ENCODE measurements at regions not wholly inside any gene's neighbourhood (a gene's known extent, or its start where the extent isn't known, plus 50 kb on each side); places are given as distances from the start of the nearest gene placed in this dataset.
A peak's percentile ranks its signal among the peaks of the same experiment; 100 is the strongest.

DNA sequence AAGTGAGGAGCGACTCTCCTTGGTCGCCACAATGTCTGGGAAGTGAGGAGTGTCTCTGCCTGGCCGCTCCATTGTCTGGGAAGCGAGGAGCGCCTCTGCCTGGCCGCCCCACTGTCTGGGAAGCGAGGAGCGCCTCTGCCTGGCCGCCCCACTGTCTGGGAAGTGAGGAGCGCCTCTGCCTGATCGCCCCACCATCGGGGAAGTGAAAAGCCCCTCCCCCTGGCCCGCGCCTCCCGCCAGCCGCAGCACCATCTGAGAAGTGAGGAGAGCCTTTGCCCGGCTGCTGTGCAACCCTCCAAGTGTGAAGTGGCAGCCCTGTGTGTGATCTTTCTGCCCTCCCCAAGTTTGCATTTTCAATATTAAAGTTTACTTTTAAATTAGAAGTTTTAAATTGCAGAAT is 95.0 kb upstream of the PPP2R5A start:
- DNase-seq (ENCODE audit: low read depth): no peak

DNA sequence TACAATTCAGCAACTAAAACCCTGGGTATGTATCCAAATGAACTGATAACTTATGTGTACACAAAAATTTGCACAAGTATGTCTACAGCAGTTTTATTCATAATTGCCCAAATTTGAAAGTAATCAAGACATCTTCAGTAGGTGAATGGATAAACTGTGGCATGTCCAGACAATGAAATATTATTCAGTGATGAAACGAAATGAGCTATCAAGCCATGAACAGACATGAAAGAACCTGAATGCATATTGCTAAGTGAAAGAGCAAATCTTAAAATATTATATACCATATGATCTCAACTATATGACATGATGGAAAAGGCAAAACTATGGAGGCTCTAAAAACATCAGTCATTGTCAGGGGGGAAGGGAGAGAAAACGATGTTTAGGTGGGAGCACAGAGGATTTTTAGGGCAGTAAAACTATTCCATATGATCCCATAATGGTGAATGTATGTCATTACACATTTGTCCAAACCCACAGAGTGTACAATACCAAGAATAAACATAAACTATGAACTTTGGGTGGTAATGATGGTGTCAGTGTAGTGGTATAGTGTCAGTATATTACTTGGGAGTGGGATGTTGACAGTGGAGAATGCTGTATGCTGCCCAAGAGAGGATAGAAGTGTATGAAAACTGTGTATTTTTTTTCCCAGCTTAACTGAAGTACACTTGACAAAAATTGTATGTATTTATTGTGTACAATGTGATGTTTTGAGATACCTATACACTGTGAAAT is 92.8 kb upstream of the PPP2R5A start:
- DNase-seq (ENCODE audit: low read depth): no peak

DNA sequence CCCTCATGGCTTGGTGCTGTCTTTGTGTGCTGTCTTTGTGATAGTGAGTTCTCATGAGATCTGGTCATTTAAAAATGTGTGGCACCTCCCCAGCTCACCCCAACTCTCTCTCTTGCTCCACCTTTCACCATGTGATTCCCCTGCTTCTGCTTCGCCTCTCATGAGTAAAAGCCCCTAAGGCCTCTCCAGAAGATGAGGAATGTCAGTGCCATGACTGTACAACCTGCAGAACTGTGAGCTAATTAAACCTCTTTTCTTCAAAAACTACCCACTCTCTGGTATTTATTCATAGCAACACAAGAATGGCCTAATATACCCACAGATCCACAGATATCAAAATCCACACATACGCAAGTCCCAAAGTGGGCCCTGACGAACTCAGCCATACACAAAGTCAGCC is 88.9 kb upstream of the PPP2R5A start:
- no peak for DNase-seq (ENCODE audit: low read depth)

DNA sequence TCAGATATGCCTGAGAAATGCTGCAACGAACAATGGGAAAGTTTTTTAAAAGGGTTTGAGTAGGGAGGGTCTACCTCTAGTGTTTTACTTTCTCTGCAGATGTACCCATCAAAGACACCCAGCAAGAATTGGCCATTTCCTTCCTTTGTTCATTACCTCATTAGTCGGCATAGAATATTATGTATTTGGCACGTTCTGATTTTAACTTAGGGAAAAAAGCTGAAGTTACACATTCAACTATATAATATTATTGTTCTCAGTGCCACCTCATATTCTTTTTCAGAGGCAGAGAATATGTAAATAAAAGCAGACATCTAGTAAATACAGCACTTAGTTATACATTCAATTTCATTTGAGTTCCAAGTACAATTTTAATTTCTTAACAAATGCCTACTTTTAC is 83.7 kb upstream of the PPP2R5A start:
- DNase-seq (ENCODE audit: low read depth): no peak

DNA sequence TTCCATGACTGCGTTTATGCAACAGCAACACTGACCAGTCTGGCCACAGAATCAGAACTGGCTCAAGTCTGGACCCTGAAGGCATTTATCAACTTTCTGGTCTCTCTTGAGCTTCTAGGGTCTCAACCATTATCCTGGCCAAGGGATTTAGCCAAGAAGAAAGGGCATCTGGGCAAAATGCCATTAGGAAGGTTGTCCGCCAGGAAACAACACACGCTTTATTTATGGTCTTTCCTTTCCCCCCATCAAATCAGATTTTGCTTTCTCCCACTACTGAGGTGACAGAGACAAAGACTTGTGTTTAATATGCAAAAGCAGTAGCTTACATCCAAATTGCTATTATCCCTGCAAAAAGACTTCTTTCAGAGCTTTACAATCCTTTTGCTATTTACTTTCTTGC is 81.6 kb upstream of the PPP2R5A start:
- DNase-seq (ENCODE audit: low read depth): no peak

DNA sequence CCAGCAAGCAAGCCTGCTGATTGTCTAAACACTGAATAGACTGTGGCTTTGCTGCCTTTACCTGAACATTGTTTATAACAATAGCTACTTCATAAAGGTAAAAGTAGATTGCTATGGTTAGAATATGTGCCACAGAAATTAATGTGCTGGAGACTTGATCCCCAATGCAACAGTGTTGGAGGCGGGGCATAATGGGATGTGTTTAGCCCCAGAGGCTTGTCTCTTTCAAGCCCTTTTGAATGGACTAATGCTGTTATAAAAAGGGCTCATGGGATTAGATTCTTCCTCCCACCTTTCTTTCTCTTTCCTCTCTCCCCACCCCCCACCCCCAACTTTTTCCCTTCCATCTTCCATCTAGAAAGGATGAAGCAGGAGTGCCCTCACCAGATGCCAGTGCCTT is 80.2 kb upstream of the PPP2R5A start:
- no peak for DNase-seq (ENCODE audit: low read depth)

DNA sequence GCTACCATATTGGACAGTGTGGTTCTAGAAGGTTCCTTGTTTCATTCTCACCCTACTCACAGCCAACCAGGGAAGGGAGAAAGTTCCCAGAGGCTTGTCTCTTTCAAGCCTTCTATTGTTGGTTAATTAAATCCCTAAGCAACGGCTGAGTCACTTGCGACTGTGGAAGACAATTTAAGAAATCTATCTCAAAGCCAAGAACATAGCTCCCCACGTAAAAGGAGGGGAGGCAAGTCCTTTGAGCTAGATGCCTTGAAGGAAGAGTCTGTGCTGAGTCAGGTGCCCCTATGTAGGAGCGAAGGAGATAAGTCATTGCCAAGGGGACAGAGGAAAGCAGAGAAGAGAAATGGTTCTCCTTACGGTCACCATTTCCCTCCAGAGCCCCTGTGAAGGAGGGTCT is 79.4 kb upstream of the PPP2R5A start:
- DNase-seq (ENCODE audit: low read depth): peak; percentile 49

DNA sequence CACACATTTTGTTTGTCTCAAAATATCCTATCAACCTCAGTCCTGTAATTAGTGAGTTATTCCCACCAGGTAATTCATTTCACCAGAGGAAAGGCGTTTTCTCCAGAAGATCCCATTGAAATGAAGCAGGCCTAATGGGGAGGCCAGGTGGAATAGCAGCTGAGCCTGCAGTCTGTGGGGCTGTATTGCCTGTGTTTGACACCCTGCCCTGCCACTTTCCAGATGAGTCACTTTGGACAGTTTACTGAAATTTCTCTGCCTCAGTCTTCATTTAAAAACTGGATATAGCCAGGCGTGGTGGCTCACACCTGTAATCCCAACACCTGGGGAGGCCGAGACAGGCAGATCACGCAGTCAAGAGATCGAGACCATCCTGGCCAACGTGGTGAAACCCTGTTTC is 78.1 kb upstream of the PPP2R5A start:
- no peak for DNase-seq (ENCODE audit: low read depth)

DNA sequence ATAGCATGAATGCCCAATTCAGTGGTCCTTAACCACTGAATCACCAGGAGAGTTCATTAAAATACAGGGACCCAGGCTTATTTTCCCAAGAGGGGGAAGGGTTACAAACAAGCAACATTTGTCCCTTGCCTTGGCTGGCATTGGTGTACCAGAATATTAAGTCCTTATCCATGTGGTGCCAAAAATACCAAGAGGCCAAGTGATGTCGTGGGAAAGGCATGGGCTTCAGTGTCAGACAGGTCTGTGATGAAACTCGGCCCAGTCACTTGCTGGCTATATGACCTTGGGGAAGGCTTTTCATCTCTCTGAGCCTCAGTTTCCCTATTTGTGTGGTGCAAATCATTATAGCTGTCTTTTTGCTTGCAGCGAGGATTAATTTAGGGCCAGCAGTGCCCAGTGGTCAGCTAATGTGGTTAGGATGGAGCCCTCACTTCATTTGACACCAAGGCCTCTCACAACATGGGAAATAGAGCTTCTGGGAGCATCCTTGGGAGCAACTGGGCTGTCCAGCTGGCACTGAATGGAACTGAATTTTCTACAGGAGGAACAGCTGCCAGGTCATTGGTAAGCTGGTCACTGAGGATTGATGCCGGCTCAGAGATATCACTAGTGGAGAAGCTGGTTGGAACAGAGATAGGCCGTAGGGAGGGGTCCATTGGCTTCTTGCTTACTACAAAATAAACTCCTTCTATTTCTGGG is 77.2 kb upstream of the PPP2R5A start:
- no peak for DNase-seq (ENCODE audit: low read depth)

DNA sequence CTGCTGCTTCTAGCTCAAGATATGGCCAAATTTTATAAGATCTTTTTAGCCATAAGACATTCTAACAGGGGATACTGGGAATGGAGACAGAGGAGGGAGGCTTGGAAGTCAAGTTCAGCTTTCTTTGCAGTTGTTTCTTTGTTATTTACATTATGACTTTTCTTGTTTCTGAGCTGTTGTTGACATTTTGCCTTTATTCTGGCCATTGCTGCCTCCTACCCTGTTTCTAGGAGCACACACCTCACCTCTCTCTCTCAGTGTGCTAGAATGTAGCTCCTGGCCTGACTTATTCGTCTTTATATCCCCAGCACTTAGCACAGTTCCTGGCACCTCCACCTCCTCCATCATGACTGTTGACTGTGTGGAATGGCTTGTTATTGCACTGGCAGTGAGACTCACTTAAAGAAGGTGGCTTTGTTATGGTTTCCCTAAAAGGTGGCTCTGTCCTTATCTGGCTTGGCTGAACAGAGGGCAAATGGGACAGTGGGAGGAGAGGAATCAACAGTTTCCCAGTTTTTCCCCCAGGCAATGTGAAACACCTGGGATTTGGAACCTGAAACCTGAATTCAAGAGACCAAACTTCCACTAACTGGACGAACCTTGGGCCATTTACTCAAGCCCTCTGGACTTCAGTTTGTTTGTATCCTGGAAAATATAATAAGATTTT is 76.1 kb upstream of the PPP2R5A start:
- DNase-seq (ENCODE audit: low read depth): no peak

DNA sequence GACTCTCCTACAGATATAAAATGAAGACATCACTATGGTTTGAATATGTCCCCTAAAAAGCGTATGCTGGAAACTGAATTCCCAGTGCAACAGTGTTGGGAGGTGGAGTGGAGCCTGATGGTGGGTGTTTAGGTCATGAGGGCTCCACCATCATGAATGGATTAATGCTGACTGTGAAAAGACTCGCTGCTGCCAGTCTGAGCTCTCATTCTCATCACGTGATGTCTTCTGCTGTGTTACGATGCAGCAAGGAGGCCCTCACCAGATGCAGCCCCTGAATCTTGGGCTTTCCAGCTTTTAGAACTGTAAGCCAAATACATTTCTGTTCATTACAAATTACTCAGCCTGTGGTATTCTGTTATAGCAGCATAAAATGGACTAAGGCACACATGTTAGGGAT is 73.8 kb upstream of the PPP2R5A start:
- no peak for DNase-seq (ENCODE audit: low read depth)

DNA sequence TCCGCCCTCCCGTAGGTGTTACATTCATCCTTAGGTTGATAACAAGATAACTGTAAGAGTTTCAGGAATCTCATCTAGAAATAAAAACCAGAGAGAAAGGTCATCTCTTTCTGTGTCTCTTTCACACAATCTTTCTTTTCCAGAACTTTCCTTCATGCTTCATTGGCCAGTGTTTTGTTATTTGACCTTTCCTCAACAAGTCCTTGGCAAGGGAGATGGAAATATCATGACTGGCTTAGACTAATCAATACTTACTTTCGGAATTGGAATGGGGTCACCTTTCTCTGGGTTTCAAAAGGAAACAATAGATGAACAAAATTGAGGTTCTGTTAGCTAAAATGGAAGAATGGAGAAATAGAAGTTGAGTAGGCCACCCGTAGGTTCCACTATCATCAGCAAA is 72.9 kb upstream of the PPP2R5A start:
- no peak for DNase-seq (ENCODE audit: low read depth)

DNA sequence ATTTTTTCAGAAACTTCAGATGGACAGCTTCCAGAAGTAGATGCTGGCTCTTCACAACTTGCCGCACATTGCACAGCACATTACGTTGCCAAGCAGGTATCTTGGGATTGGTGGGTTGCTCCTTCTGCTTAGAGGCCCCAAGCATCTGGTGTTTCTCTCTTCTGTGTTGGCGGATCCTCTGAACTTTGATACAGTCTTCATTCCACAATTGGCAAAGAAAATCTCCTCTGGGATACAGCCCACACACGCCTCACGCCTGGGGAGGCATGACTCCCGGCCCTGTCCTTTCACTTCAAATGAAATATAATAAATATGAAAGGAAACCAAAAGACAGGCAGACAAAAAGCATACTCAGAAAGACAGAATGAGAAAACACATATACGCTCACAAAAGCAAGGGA is 72.3 kb upstream of the PPP2R5A start:
- DNase-seq (ENCODE audit: low read depth): no peak

DNA sequence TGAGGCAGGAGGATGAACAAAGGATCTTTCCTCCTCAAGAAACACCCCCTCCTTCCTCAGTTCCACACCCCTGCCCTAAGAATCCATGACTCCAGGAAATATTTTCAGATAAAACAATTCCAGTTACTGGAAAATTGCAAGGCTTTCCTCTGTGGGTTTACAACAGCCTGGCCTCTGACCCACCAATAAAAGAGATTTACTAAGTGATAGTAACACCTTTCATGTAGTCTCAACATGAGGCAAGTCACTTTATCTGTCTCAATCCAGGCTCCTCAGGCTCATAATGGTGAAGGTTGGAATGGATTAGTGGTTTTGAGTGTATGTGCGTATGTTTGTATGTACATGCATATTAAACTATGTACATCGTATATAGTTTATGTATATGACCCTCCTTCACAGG is 71.4 kb upstream of the PPP2R5A start:
- DNase-seq (ENCODE audit: low read depth): no peak

DNA sequence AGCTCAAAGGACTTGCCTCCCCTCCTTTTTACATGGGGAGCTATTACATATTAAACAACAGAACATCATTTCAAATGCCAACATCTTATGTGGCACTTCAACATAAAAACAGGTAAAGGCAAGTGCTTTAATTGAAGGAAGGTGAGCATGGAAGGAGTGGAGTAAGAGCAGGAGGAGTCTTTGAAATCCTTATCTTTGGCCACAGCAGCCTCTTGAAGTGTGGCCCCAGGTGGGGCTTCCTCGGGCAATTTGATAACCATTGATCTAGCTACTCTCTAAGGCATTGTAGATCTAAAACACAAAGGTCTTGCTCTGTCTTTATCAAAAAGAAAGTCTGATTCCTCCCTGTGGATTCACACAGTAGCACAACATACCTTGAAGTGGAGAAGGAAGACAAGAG is 70.9 kb upstream of the PPP2R5A start:
- DNase-seq (ENCODE audit: low read depth): no peak

DNA sequence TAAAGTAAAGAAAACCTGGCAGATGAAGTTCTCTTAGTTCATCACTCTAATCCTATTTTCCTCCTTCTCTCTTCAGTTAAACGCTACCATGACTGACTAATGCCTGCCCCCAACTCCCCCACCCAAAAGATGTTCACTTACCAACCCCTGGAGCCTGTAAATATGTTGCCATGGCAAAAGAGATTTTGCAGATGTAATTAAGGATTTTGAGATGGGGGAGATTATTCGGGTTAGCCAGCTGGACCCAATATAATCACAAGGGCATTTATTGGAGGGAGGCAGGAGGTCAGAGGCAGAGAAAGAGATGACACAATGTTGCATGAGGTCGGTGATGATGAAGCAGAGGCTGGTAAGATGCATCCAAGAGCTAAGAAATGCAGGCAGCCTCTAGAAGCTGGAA is 69.3 kb upstream of the PPP2R5A start:
- no peak for DNase-seq (ENCODE audit: low read depth)

DNA sequence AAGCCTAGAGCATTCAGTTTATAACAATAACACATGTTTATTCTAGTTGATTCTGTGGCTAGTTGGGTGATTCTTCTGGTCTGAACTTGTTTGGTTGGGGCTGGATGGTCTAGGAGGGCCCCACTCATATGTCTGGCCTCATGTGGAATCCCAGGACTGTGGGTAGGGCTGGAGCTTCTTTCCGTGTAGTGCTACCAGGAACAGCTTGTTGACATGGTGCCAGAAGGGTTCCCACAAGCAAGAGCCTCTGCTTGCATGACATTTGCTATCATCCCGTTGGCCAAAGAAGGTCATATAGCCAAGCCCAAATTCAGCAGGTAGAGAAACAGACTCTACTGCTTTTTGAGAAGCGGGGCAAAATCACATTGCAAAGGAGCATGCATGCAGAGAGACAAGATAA is 67.6 kb upstream of the PPP2R5A start:
- DNase-seq (ENCODE audit: low read depth): no peak

DNA sequence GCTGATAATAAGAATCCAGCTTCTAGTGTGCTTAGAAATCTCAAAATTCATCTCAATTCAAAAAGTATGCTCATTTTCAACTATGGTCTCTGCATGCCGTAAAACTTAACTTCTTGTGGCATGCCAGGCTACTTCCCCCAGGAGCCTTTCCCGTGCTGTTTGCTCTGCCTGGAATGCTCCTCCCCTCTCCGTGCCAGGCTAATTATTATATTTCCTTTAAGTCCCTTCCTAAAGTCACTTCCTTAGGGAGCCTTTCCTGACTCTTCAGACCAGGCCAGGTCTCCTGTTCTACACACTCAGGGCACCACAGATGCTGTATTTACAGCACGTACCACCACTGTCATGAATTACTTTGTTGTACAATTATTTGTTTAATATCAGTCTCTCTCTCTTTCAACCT is 67.1 kb upstream of the PPP2R5A start:
- no peak for DNase-seq (ENCODE audit: low read depth)

DNA sequence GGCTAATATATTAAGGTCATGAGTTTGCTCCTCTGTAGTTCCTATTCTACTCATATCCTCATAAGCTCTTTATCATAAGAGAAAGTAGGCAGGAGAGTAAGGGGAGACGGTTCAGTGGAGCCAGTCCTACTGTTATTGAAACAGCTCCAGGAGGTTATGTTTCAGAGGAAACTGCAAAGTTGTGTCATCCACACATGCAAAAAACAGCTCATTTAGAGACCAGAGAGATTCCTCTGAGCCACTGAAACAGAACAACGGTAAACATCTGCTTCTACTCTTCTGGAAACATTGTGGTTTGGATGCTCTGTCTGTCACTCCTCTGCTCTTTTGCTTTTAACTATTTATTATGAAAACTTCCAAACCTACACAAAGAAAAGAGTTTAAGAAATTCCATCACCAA is 66.3 kb upstream of the PPP2R5A start:
- DNase-seq (ENCODE audit: low read depth): peak; percentile 83

DNA sequence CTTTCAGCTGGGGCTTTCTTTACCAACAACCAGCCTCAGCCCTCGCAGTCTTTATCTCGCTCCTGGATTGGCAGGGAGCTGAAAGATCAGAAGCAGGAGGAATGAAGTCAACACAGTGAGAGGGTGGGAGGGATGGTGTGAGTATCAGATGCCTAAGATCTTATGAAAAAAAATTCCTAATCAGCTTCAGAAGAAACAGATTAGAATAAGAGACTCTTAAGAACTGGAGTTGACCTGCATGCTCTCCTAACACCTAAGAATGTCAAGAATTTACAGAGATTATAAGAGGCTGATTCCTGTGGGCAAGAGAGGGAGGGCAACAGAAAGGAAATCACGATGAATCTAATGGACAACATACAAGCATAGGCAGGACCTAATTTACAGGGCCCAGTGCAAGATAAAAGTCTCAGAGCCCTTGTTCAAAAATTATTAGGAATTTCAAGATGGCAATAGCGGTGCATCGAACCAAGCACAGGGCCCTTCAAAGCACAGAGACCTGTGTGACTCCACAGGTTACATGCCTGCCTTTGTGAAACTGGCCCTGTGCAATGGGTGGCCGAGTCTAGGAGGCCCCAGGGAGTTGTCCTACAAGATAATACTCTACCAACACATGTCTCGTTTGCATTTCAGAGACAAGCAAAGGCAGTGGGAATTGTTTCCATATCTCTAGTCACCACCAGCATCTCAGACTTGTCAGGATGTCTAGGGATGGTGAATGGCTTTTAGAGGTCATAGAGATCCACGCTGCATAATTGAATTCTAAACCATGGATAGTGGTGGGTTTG is 65.3 kb upstream of the PPP2R5A start:
- DNase-seq (ENCODE audit: low read depth): peak; percentile 37

DNA sequence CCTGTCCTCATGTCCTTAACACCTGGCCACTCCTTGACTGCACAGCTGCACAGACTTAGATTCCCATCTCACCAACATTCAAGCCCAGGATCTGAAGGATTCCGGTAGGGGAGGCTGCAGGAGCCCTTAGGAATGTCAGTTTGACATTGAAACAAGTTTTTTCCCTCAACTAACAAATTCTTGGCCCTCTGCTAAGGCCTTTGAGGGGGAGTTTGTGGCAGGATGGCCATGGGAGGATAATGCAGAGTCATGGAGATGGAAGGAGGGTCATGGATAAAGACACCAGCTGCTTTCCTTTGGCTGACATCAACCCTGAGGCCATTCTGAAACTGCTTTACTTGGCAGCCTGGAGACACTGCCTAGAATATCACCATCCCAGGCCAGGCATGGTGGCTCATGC is 63.4 kb upstream of the PPP2R5A start:
- peak; percentile 82 for DNase-seq (ENCODE audit: low read depth)

DNA sequence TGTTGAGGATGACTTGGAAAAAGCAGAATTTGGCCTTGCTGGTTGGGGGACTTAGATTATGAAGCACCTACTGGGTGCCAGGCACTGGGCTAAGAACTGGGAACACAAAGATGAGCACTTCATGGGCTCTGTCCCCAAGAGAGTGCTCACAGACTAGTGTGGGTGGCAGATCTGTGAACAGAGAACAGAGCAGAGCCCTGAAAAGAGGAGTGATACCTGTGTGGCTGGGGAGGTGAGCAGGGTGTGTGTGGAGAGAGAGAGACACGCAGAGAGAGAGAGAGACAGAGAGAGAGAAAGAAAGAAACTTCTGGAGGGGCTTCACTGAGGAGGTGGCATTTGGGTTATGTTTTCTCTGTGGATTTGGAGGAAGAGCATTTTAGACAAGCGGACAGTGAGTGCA is 61.1 kb upstream of the PPP2R5A start:
- DNase-seq (ENCODE audit: low read depth): no peak

DNA sequence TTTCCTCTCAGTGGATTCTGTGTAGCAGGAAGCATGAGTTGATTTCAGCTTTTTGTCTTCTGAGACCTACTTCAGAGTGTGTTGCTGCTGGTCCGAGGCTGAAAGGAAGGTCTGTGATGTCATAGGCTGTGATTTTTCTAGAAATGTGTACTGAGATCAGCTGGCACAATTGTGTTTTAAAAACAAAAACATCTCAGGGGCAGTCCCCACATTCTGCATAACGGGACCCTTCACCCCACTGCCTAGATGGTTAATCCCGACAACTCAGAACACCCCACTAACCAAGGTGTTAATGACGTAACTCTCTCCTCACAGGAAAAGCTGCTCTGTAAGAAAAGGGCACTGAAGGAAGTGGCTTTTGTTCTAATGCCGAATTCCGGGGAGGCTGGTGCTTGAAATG is 59.8 kb upstream of the PPP2R5A start:
- no peak for DNase-seq (ENCODE audit: low read depth)
